DND-41 (cell line): ENCODE measurements at regions not wholly inside any gene's neighbourhood (a gene's known extent, or its start where the extent isn't known, plus 50 kb on each side); places are given as distances from the start of the nearest gene placed in this dataset.

Experiments used
- EZH2 ChIP-seq: IDR thresholded peaks from 3 replicates; pipeline ENCODE4 v1.6.1; 2012; ENCODE audit warnings: borderline replicate concordance, low read depth, mild to moderate bottlenecking, moderate library complexity, low read length, inconsistent platforms; ENCODE audit not compliant: severe bottlenecking
- TF ChIP-seq, protein P1 (sequence below): IDR thresholded peaks from 2 replicates; pipeline ENCODE4 v1.5.1; 2012; ENCODE audit warnings: borderline replicate concordance, low read length, moderate library complexity, mild to moderate bottlenecking; ENCODE audit not compliant: poor library complexity, severe bottlenecking; ENCODE audit errors: extremely low read depth

DNA sequence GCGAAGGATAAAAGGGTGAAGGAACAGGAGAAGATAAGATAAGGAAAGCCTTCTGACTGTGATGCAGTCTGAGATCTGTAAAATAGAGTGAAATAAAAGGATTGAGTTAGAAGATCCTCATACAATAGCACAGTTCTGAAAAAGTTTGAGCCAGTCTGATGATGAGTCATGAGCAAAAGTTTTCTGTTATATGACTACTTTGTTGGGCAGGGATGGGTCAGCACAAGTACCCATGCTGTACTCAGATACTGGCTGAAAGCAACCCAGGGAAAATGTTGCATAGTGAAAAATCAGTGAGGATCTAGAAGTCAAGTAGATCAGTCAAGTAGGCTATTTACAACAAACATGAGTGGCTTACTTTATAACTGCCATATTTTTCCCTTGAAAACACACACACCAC is 253.5 kb downstream of the PCDH10 start:
- TF ChIP-seq, protein P1, sequence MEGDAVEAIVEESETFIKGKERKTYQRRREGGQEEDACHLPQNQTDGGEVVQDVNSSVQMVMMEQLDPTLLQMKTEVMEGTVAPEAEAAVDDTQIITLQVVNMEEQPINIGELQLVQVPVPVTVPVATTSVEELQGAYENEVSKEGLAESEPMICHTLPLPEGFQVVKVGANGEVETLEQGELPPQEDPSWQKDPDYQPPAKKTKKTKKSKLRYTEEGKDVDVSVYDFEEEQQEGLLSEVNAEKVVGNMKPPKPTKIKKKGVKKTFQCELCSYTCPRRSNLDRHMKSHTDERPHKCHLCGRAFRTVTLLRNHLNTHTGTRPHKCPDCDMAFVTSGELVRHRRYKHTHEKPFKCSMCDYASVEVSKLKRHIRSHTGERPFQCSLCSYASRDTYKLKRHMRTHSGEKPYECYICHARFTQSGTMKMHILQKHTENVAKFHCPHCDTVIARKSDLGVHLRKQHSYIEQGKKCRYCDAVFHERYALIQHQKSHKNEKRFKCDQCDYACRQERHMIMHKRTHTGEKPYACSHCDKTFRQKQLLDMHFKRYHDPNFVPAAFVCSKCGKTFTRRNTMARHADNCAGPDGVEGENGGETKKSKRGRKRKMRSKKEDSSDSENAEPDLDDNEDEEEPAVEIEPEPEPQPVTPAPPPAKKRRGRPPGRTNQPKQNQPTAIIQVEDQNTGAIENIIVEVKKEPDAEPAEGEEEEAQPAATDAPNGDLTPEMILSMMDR, result no peak
- TF ChIP-seq EZH2, result no peak
